Posterior cingulate gyrus (tissue), 11 donors: ENCODE measurements at regions not wholly inside any gene's neighbourhood (a gene's known extent, or its start where the extent isn't known, plus 50 kb on each side); places are given as distances from the start of the nearest gene placed in this dataset.
"Not testable (repeated sequence)": the region's sequence is repeated elsewhere in the genome, so short reads cannot be mapped to it uniquely, and the experiment has no call there.

Source experiments
- DNase-seq, 10 donors: peaks; one replicate each; pipeline versions ENCODE4 v3.0.0 to v3.0.0-alpha.2; 2020 to 2021; ENCODE audit warnings: mixed read lengths in 3 of 10
- intact Hi-C: fragments of 100-400 bp; cut with DNase I; formaldehyde crosslinking; loops from one replicate; pipeline ENCODE4 v1.15.1; 2023

DNA sequence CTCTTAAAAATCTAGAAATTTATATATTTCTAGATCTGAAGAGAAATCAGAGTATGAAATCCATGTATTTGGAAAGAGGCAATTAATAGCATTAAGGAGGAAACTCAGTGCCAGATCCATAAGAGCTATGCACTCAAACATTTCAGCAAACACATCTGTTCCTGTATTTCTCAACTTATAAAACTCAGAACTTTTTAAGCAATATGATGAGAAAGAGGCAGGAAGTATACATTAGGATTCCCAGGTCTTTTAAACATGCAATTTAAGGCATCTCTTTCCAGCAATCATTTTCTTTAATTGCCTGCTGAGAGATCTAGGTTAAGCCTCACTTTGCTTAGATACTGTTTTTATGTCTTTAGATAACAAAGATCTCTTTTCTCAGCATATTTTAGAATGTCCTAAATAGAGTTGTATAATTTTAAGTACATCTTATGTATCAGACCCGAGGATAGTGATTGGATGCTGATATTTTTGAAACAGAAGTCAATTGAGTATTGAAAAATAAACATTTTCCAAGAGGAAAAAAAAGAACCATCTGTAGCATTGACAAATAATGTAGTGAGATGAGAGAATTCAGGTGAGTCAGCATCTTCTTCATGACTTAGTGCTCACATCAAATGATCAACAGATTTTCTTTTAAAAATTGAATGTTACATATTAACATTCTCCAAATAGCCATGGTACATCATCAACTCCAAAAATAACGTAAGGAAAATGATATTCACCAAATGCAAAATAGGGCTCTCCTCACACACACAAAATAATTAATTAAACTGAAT, 461.4 kb upstream of the NOX3 start:
- intact Hi-C loops = no loop called here
- no peak for DNase-seq

DNA sequence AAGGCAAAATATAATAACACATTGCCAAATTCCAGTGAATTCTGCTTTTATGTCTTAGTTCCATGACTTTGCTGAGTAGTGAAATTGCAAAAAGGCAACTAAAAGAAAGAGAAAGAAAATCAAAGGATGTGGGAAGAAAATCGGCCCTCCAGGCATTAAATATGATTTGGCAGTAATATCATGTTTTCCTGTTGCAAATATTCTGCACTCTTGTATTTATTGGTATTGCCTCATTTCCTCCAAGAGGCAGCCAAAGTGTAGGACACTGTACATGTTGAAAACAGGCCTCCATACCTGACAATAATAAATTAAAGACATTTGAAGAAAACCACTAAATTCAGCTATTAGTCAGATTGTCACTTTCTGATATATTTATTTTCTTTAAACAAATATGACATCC, 460.0 kb upstream of the NOX3 start:
- intact Hi-C loops = no loop called here

DNA sequence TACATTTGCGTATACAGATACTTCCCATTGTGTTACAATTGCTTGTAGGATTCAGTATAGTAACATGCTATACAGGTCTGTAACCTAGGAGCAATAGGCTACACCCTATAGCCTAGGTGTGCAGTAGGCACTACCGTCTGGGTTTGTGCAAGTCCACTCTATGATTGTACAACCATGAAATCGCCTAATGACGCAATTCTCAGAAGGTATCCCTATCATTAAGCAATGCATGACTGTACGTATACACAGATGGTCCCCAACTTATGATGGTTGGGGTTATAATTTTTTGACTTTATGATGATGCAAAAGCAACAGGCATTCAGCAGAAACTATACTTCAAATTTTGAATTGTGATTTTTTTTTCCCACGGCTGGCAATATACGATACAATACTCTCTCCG, 458.2 kb upstream of the NOX3 start:
- intact Hi-C loops = no loop called here
- DNase-seq = no peak

More for the DNA sequence above, 460.0 kb upstream of the NOX3 start:
- no peak for DNase-seq

DNA sequence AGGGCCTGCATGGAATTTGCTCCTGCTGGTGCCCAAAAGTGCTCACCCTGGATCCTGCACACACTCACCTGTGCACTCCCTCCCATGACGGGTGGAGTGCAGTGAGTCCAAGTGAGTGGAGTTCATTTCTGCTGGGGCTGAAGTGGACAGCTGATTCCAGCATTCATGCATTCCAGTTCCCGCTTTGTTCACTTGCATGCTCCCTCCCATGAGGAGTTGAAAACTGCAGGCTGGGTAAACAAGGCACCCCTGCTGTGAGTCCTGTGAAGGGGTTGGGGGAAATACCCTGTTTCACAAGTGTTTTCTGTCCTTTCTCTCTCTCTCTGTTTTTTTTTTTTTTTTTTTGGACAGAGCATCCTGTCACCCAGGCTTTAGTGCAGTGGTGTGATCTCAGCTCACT, 454.1 kb upstream of the NOX3 start:
- no peak for DNase-seq
- intact Hi-C loops = no loop called here

DNA sequence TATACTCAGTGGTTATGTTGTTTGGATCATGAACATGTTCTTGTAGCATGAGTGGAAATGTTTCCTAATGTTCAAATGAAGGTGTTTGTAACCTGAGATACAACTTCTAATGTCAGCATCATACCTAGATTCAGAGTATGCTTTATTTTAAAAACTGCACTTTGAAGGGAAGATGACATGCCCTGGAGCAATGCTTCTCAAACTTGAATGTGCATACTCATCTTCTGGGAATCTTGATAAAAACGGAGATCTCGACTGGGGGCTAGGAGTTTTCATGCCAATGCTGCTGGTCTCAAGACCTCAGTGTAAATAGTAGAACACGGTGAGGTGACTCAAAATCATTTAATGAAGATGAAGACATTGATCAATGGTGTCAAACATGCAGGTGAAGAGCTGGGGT, 440.0 kb upstream of the NOX3 start:
- DNase-seq = no peak
- intact Hi-C loops = no loop called here

DNA sequence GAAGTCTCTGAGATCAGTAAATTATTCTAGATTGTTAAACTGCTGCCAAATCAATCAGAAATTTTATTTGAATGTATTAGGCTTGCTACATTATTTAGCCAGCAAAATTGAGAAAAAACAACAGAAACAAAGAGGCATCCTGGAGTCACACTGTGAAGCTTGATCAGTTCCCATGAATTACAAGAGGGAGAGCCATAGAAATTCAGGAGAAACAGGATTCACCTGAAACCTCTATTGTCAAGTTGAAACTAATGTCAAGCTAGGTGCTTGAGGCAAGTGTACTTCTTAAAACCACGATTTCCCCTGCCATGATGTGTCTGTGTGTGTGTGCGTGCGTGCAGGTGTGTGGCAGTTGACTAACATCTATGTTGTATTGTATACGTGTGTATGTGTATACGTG, 439.1 kb upstream of the NOX3 start:
- no peak for DNase-seq
- intact Hi-C loops = no loop called here

DNA sequence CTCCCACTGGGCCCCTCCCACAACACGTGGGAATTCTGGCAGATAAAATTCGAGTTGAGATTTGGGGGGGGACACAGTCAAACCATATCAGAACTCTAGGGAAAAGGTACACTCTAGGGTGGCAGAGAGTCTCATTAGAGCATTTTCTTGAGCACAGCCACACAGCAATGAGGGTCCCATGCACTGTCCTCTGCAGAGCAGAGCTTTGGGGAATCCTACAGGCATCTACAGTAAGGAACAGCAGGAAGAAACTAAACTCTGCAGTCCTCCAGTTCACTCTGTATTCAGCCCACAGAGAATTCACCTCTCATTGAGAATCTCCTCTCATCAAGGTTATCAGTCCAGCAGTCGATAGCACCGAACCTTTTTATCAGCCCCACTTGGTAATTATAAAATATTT, 438.6 kb upstream of the NOX3 start:
- no peak for DNase-seq
- intact Hi-C loops = no loop called here

DNA sequence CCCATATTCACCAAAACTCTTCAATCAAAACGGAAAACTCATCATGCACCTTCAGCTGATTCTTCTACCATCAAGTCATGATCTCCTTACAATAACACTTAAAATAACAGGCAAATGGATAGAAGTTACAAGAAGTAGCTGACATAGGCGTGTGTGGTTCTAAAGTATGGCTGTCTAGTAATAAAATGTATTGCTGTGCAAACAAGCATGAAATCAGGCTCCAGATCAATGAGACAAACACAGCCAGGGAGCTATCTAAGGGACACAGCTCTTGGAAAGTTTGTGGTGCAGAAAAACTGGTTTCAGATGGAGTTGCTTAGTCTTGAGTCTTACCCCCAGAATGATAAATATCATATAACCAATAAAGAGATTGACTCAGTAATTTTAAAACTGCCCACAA, 434.8 kb upstream of the NOX3 start:
- DNase-seq = no peak
- intact Hi-C loops = no loop called here

DNA sequence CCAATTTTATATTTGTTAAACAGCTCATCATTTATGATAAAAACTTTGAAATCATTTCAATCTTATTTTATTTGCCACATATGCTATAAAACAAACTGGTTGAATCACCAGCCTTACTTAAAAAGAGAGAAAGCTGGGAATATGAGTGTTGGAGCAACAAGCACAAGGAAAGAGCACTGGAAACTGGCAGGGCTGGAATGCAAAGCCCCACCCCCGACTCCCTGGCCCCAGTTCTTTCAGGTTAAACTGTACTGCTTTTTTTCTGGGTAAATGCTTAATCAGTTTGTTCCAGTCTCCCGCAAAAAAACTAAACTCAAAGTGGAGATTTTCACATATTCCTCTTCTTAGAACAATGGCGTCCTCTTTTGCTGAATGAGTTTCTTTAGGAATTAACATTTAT, 433.8 kb upstream of the NOX3 start:
- intact Hi-C loops = no loop called here
- DNase-seq = no peak

DNA sequence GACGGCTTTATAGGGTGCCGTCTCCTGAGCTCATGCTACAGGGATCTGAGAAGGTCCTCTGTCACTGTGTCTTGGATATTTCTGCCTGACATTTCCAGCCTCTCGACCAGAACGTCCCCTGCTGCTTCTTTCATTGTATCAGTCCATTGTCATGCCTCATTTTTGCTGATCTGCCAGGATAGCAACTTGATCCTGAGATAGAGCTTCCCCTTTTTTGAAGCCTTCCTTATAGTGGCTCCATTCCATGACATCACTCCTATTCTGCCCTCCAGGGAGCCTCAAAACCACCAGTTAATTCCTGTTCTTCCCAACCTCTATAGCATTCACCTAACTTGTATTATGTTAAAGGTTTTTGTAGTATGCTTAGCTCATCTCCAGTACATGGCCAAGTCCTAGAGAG, 431.8 kb upstream of the NOX3 start:
- DNase-seq = no peak
- intact Hi-C loops = no loop called here

DNA sequence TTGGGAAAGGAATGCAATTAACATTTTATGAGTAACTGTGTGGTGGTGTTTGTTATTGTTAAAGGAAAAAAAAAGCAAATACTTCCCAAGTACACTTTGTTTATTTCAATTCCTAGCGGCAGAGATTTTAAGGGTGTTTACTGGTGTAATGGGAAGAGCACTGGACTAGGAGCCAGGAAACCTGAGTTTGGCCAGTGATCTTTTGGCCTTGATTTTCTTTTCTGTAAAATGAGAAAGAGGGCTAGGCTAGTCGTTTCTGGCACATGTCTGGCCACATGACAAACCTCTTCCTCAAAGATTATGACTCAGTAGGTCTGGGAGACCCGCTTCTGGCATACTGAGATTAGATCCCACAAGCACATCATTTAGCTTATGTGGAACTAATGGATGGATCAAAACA, 428.1 kb upstream of the NOX3 start:
- DNase-seq = no peak
- intact Hi-C loops = no loop called here

DNA sequence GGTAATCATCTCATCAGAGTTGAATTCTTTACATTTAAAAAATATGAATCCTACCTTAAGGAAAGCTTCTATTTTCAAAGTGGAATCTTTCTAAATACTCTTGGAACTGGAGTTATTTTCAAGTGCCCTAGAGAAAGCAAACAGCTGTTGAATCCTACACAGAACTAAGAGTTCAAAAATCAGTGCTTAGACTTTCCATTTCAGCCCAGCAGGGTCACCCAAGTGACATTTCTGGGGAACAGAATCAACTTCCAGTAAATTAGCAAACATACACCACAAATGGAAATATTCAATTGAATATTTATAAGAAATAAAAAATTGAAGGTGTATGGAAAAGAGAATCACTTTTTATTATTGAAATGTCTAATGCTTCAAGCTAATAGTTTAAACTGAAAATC, 427.7 kb upstream of the NOX3 start:
- DNase-seq = no peak
- intact Hi-C loops = no loop called here

DNA sequence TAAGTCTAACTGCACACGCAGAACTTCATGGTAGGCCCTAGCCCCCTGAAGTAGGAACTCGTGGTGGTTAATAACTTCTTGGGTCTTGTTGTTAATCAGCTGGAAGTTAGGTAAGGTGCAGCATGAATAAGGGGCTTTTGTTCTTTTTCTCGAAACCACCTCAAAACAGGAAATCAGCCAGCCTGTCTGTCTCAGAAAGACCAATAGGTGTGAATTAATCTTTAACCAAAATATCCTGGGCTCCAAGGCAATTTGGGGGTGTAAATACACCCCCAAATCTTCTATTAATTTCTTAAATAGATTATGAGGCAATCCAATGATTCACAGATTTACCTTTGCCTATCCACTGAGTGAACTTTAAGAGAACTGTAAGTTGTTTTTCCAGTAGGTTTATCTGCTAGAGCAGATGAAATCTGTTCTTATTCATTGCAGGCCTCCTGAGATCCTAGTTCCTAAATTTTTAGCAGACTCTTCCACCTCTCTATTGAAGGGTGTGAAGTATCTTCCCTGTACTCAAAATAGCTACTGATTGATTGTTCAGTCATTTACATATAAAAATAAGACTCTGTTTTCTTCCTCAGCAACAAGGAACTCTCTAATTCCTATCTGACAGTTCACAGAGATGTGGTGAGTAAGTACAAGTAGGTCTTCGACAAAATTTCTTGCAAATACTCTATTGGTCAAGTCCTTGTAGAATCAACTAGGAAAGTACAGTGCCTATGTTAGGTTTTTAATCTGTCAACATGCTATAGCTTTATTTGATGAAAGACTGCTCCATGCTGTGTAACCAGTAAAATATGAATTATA, 427.1 kb upstream of the NOX3 start:
- intact Hi-C loops = no loop called here
- DNase-seq = no peak

DNA sequence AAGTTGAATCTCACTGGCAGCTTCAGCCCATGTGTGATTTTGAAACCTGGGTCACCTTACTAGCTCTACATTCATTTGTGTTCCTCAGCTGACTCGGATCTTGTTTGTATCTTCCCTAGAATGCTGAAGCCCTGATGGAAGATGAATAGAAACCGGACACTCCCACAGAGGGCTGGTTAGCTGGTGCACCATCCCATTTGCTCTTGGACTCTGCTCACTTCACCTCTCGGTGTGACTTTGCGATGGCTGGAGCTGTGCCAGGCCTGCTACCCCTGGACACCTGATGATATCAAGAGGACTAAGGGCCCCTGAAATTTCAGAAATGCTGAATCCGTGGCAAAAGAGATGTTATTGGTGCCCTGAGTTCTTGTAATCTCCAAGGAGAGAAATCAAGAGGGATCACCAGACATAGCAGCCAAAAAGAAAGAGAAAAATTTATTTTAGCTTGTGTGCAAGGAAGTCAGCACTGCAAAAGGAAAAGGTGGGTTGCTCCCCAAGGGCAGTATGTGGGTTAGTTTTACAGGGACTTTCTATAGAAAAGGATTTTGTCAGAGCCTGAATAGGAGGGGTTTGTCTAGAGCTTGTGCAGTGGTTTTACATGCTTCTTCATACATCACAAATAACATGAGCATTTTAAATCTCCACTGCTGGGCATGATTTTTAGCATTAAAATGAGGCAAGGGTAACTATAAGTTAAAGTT, 426.3 kb upstream of the NOX3 start:
- DNase-seq = no peak
- intact Hi-C loops = no loop called here

DNA sequence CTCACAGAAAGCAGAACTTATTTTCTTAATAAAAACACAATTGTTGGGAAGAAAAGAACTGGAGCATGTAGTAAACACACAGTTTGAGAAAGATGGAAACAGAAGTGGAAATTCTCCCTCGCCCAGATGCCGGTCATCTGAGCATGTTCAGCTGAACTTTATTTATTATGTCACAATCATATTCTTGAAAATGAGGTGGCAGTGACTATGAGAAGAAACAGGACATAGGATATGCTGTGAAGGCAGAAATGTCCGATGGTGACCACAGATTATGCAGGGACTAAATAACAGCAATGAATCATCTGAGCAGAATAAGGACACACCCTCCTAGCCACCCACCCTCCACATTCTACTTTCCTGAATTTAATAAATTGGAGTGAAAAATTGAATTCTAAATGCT, 425.3 kb upstream of the NOX3 start:
- intact Hi-C loops = no loop called here
- no peak for DNase-seq

DNA sequence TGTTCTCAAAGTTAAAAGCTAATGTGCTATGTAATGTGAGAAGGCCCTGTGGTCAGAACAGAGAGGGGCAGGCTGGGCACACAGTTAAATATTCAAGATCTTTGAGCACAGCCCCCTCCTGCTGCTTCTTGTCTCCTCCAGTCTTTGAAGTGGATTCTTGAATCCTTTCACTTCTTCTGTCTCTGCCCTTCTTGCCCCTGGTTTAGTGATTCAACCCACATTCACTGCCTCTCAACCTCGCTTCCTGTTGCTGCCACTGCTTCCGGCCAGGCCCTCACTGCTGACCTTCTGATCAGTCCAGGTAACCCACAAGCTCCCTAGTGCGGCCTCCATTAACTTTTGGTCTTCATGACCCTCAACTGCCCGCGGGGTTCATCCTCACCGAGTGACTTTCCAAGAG, 417.3 kb upstream of the NOX3 start:
- intact Hi-C loops = no loop called here
- no peak for DNase-seq

DNA sequence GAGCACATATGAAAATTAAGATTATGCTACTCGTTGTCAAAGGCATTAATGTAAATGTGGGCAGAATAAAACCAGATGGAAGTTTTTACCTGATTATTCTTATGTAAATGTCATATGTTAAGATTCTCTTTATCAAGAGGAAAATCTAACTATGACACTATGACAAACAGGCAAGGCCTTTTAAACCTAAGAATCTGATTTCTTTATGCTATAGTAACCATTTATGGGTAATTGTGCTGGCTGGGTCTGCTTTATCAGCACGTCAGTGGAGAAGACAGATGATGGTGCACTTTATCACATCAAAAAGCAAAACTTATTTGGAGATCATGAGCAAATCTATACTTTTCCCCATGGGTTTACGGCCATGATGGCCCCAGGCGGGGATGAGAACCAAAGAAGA, 412.0 kb upstream of the NOX3 start:
- intact Hi-C loops = no loop called here
- DNase-seq = no peak

DNA sequence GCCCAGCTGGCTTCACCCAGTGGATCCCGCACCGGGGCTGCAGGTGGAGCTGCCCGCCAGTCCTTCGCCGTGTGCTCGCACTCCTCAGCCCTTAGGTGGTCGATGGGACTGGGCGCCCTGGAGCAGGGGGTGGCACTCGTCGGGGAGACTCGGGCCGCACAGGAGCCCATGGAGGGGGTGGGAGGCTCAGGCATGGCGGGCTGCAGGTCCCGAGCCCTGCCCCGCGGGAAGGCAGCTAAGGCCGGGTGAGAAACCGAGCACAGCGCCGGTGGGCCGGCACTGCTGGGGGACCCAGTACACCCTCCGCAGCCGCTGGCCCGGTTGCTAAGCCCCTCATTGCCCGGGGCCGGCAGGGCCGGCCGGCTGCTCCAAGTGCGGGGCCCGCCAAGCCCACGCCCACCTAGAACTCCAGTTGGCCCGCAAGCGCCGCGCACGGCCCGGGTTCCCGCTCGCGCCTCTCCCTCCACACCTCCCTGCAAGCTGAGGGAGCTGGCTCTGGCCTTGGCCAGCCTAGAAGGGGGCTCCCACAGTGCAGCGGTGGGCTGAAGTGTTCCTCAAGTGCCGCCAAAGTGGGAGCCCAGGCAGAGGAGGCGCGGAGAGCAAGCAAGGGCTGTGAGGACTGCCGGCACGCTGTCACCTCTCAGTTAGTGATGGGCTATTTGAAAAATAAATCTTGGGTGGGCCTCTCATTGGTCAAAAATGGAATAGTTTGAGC, 411.2 kb upstream of the NOX3 start:
- peak in 2 of 10 donors; percentile 75 to 76 for DNase-seq
- intact Hi-C loops = not testable (repeated sequence)

DNA sequence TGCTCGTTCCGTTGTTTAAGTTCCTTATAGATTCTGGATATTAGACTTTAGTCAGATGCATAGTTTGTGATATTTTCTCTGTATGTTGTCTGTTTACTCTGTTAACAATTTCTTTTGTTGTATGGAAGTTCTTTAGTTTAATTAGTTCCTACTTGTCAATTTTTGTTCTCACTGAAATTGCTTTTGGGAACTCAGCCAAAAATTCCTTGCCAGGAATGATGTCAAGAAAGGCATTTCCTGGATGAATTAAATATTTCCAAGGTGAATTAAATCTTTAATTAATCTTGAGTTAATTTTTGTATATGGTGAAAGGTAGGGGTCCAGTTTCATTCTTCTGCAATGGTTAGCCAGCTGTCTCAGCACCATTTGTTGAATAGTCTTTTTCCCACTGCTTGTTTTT, 406.2 kb upstream of the NOX3 start:
- intact Hi-C loops = no loop called here
- no peak for DNase-seq

DNA sequence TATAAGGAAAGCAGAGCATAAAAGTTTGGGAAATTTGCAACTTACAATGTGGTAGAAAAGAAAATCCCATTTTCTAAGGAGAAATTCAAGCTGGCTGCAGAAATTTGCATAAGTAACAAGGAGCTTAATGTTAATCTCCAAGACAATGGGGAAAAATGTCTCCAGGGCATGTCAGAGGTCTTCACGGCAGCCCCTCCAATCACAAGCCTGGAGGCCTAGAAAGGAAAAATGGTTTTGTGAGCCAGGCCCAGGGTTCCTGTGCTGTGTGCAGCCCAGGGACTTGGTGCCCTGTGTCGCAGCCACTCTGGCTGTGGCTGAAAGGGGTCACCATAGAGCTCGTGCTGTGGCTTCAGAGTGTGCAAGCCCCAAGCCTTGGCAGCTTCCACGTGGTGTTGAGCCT, 403.3 kb upstream of the NOX3 start:
- DNase-seq, intact Hi-C loops: not testable (repeated sequence)

DNA sequence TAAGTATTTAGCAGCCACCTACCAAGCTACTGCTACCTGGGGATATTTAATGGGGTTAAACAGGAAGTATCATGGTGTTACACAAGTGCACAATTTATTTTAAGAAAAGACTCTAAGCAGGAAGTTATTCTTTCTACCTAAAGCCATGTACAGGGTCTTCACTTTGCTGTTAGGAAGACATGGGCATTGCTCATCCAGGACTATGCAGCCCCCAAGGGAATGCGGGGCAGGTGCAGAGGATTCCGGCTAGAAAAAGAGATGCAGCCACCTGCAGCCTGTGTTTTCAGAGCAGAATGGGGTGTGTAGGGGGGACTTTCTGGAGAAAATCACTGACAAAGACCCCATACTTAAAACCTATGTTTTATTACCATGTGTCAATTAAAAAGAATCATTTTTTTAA, 399.1 kb upstream of the NOX3 start:
- intact Hi-C loops = no loop called here

More for the DNA sequence above, 399.1 kb upstream of the NOX3 start:
- no peak for DNase-seq
